H1 (cell line): ENCODE measurements at regions not wholly inside any gene's neighbourhood (a gene's known extent, or its start where the extent isn't known, plus 50 kb on each side); places are given as distances from the start of the nearest gene placed in this dataset.

Experiments used
- GABPA ChIP-seq: IDR thresholded peaks from 2 replicates; pipeline ENCODE4 v1.6.1; 2011; ENCODE audit warnings: mild to moderate bottlenecking, low read length, moderate library complexity, borderline replicate concordance; ENCODE audit not compliant: insufficient read depth
- KDM4A ChIP-seq: IDR thresholded peaks from one replicate; pipeline ENCODE4 v1.7.1; 2012; ENCODE audit warnings: low read depth, mild to moderate bottlenecking, moderate library complexity, low read length, inconsistent platforms; ENCODE audit not compliant: severe bottlenecking
- POLR2A ChIP-seq, 2 experiments: IDR thresholded peaks; 1 replicate in 1 of 2; 2 replicates in 1 of 2; pipeline ENCODE4 v1.6.1; 2011; ENCODE audit warnings: low read depth in 2 of 2, low read length in 2 of 2, mild to moderate bottlenecking in 2 of 2; ENCODE audit errors: control extremely low read depth in 1 of 2
- RAD21 ChIP-seq, 2 experiments: IDR thresholded peaks in 1 of 2; conservative IDR thresholded peaks in 1 of 2; 2 replicates each; pipeline ENCODE4 v1.6.1; 2011; ENCODE audit warnings: low read depth in 2 of 2, low read length in 2 of 2, improper control_type of control experiment in 1 of 2, inconsistent platforms in 1 of 2, mild to moderate bottlenecking in 1 of 2, moderate library complexity in 1 of 2
- RNF2 ChIP-seq: fragments of 200-900, 300-1000 bp; sonication (generic); IDR thresholded peaks from 2 replicates; pipeline ENCODE4 v1.7.1; 2016; ENCODE audit warnings: borderline replicate concordance, low read depth, mild to moderate bottlenecking, antibody characterized with exemption, low read length; ENCODE audit not compliant: poor library complexity, severe bottlenecking; ENCODE audit errors: missing control alignments
- TEAD4 ChIP-seq: IDR thresholded peaks from 2 replicates; pipeline ENCODE4 v1.6.1; 2012; ENCODE audit warnings: low read depth, low read length, inconsistent platforms, mixed read lengths
- TF ChIP-seq, protein P1 (sequence below), 3 experiments: IDR thresholded peaks; 1 replicate in 2 of 3; 2 replicates in 1 of 3; pipeline versions ENCODE4 v1.5.1 to v1.6.1; 2011; ENCODE audit warnings: low read length in 3 of 3, mild to moderate bottlenecking in 3 of 3, inconsistent platforms in 2 of 3, low read depth in 1 of 3, moderate library complexity in 1 of 3; ENCODE audit not compliant: insufficient read depth in 1 of 3; ENCODE audit errors: control extremely low read depth in 1 of 3
- TF ChIP-seq, protein P2 (sequence below): IDR thresholded peaks from 2 replicates; pipeline ENCODE4 v1.6.1; 2012; ENCODE audit warnings: inconsistent platforms

DNA sequence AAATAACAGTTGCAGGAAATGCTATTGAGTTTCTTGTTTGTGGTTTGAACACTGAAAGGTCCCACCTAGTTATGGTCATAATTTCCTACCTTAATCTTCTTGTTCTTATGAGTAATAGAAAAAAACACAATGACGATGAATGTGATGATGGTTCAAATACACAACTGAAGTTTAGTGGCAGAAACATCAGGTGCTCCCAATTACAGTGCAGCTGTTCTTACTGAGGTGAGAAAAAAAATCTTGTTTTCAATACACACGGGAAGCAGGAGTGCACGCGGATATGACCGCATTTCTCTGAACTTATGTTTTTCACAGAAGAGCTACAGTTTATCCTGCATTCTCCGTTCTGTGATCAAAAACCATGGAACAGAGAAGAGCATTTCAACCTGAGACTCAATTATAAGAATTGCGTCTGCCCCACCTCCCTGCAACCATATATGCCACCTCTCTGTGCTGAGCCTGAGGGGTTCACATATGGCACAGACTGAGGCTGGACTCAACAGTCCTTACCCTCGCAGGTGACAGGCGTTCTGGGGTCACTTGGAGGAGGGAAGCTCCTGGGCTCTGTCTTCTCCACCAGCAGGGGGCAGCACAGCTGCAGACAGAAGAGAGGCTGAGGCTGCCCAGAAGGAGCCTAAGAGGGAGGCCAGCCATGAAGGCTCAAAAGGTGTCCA lies 99.7 kb upstream of the IGLL5 start:
- TF ChIP-seq TEAD4 = no peak
- no peak for TF ChIP-seq POLR2A (IDR thresholded peaks at IDR 0.05; ENCODE audit: control extremely low read depth in 1 of 2, low read depth in 2 of 2, low read length in 2 of 2)
- TF ChIP-seq, protein P1, sequence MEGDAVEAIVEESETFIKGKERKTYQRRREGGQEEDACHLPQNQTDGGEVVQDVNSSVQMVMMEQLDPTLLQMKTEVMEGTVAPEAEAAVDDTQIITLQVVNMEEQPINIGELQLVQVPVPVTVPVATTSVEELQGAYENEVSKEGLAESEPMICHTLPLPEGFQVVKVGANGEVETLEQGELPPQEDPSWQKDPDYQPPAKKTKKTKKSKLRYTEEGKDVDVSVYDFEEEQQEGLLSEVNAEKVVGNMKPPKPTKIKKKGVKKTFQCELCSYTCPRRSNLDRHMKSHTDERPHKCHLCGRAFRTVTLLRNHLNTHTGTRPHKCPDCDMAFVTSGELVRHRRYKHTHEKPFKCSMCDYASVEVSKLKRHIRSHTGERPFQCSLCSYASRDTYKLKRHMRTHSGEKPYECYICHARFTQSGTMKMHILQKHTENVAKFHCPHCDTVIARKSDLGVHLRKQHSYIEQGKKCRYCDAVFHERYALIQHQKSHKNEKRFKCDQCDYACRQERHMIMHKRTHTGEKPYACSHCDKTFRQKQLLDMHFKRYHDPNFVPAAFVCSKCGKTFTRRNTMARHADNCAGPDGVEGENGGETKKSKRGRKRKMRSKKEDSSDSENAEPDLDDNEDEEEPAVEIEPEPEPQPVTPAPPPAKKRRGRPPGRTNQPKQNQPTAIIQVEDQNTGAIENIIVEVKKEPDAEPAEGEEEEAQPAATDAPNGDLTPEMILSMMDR (IDR thresholded peaks at IDR 0.05; ENCODE audit: control extremely low read depth in 1 of 3, insufficient read depth in 1 of 3, low read depth in 1 of 3, low read length in 3 of 3) = peak; percentile 68 to 70 (median 70)
- no peak for TF ChIP-seq GABPA
- TF ChIP-seq RNF2 = no peak
- TF ChIP-seq KDM4A = no peak
- peak; percentile 49 to 58 for TF ChIP-seq RAD21 (IDR thresholded peaks at IDR 0.05 in 1 of 2, conservative IDR thresholded peaks at IDR 0.05 in 1 of 2; ENCODE audit: low read depth in 2 of 2, low read length in 2 of 2)
- TF ChIP-seq, protein P2, sequence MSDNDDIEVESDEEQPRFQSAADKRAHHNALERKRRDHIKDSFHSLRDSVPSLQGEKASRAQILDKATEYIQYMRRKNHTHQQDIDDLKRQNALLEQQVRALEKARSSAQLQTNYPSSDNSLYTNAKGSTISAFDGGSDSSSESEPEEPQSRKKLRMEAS = no peak
